Suppressor macrophage treated with lipopolysaccharide for 4 hours (primary cell): ENCODE measurements at regions not wholly inside any gene's neighbourhood (a gene's known extent, or its start where the extent isn't known, plus 50 kb on each side); places are given as distances from the start of the nearest gene placed in this dataset.
"Not testable (repeated sequence)": the region's sequence is repeated elsewhere in the genome, so short reads cannot be mapped to it uniquely, and the experiment has no call there.

ENCODE experiments used
- DNase-seq: peaks from one replicate; pipeline ENCODE4 v3.0.0-alpha.2; 2020

DNA sequence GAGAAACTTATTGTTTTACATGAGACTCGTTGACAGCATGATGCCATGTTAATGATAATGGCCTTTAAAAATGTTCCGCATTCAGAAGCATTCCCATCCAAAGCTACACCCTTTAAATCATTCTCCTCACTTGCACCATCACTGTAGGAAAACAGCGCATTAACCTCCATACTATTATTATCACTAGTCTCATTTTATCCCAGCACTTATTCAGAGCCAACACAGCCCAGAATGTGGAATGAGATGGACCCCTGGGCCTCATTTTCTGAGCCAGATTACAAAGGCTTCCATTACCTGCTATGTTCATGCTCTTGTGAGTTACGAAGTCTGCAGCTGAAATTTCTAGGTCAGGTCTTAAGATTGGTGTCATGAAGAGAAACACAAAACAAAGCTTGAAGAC is 159.4 kb downstream of the HS3ST3A1 start:
- no peak for DNase-seq

DNA sequence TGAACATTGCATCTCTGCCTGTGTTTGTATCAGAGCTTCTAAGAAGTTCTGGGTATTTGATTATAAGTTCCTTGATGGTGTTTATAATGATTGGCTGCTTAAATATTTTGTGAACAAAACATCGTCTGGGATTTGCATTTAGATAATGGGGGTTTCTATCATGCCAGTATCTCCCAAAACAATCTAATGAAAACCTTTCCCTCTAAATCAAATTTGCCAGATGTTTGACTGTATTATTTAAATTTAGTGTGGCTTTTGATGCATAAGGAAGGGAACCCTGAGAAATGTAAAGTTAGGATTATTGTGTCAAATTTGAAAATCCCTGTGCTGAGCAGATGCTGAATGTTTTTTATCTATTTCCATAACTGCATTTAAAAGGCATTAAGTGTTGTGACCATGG is 159.9 kb downstream of the HS3ST3A1 start:
- no peak for DNase-seq

DNA sequence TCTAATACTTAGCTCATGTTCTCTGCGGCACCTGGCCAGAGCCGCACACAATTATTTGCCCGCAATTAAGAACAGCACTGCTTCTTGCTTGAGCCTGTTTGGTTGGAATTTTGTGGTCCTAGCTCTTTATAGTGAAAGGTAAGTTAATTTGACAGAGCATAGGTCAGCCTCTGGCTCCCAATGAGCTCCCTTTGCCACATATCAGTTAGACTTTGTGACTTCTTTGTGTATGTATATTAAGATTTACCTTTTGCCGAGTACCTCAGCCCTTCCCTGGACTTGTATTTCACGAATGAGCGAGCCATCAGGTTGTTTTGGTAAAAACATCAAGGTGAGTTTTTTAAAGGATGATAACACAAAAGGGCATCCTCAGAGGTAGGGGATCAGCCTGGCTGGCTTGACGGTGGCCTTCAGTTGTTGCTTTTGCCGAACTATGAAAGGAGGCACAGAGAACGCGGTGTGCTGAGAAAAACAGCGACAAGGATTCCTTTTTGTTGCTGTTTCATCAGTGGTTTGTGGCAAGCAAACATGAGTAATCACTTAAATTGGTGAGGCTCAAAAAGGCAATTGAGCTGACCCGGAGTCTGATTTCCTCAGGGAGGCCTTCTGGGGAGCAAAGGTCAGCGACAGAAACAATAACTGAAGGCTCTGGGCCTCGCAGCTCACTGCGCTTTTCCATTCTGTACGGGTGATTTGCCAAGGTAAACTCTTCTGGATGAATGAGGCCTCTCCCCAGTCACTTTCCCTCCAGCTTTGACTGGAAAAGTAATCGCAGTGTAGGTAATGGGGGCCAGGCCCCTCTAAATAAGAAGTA is 163.6 kb downstream of the HS3ST3A1 start:
- DNase-seq: no peak

DNA sequence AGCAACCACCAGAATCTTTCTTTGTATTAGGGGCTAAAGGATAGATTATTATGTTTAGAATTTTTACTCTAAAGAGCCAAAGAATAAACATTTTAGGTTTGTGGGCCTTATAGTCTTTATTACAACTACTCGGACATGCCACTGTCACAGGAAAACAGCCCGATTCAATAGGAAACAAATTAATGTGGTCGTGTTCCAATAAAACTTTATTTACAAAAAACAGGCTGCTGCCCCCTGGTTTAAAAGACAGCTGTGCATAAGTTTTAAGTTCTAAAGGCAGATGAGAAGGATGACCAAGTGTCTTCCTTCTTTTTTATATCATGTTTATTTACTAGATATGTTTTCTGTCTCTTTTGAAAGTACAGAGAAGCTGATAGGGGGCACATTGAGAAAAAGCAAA is 166.5 kb downstream of the HS3ST3A1 start:
- DNase-seq: no peak

DNA sequence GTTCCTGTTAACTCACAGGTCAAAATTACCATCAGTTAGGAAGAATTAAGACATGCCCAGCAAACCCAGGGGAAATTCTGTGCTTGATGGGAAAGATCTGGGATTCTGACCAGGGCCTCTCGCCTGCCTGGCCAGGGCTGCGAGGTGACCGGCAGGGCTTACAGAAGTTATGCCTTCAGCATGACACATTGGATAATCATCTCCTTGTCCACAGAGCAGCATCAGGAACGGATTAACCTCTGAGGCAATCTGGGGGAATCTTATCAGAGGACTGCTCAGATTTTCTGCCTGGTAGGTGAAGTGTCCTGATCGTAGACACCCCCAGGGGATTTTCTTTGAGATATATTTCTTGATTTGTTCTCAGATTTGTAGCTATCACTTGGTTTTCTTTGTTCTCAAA is 172.5 kb downstream of the HS3ST3A1 start:
- DNase-seq: no peak

DNA sequence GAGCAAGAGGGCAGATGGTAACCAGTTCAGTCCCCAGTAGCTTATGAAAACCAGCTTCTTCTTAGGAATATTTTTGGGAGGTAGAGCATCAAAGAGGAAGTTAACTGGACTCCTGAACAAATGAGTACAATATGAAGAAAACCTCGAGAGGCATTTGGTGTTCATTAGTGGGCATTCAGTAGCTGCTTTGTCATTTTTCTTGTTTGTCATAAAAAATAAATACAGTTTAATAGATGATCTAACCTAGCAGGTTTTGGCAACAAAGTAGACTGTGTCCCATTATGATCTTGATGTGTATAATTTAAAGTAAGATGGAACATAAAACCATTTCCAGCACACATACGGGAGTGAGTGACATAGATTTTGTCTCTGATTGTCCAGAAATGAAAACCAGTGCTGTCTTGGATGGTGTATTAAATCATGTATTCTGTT is 173.1 kb downstream of the HS3ST3A1 start:
- no peak for DNase-seq

DNA sequence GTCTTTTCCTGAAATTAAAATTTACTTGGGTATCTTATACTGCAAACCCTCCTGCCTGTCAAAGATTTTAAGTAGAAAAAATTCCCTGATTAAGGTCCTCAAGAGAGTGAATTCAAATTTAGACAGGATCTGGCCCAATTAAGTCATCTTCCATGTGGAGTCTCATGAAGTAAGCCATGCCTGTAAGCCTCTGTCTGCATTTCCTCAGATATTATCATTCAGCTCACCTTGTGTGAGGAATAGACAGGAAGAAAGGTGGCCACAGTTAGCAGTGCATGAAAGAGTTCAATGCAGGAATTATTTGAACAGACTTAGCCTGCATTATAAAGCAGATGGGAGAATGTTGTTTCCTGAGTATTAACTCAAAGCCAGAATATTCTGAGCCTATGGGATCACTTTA is 174.7 kb downstream of the HS3ST3A1 start:
- DNase-seq: no peak

DNA sequence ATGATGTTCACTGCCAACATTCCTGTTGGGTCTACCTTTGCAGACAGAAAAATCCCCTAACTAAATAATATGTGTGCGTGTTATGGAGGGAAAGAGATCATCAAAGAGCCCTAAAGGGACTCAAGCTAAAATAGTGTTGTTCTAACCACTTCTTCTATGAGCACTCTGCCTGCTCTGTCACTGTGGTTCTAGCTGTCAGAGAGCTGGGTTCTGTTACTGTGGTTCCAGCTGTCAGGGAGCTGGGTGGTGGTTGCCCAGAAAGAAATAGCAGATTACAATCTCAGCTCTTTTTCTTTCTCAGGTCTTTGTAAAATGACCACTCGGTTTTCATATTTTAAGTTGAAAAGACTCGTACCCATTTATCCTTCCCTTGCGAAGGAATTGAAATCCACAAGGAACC is 176.3 kb downstream of the HS3ST3A1 start:
- DNase-seq: no peak

DNA sequence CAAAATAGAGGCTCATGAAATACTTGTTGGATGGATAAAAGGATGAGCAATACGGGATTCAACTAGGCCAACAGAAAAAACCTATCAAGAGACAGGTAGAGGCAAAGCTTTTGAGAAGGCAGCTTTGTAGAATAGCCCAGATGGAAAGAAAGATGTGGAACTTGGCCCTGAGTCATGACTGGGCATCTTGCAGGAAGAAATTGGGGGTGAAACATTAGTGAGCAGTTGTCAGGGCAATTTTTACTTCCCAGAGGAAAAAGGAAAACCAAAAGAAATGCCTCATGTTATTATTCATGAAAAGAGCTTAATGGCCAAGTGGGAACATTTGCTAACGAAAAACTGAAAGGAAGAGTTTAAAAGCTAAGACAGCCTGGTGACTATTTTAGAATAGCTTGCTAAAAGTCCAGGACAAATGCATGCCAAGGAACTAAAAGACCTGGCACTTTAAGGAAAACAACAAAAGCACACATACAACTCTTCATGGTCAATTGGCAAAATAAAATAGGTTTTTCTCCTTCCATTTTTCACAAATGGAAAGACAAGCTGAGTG is 180.1 kb downstream of the HS3ST3A1 start:
- no peak for DNase-seq

DNA sequence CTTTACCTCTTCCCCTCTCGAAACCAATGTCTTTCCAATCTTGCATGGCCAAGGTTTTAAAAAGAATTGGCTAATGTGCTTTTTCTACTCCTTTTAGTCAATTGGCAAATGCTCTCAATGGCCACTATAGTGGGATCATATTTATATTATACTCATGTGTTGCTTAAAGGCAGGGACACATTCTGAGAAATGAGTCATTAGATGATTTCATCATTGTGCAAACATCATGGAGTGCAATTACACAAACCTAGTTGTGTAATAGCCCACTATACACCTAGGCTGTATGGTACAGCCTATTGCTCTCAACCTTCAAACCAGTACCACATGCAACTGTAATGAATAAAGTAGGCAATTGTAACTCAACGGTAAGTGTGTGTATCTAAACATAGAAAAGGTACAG is 180.9 kb downstream of the HS3ST3A1 start:
- peak; percentile 61 for DNase-seq

DNA sequence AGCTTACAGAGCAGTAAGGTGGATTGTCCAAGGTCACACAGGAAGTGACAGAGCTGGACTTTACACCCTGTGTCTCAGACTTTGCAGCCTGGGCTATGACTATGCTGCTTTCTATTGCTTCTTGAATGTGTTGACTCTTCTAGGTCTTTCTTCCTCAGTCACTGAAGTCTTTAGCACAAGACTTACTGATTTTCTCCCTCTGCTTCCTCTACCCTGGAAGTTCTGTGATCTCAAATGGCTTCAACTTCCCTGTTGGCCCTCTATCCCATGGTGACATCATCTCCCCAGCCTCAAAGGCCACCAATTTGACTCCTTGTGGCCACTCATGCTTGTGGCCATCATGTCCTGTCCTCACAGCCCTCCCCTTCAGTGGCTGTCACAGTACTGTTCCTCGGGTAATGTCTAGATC is 181.3 kb downstream of the HS3ST3A1 start:
- peak; percentile 36 for DNase-seq

DNA sequence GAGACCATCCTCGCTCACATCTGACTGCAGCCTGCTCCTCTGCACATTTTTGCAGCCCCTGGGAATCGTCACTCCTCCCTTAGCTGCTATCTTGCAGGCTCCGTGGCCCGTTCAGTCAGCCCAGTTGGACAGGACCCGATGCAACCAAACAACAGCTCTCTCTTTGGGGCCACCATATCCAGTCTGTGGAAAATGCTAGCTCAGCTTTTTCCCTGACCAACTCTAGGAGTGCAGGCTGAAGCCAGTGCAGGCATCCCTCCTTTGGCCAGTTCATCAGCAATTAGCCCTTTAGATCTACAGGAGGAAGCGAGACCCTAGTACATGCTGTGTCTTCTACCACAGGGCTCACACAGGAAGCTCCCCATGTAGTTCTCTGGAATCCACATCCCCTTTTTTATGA is 182.1 kb downstream of the HS3ST3A1 start:
- no peak for DNase-seq

DNA sequence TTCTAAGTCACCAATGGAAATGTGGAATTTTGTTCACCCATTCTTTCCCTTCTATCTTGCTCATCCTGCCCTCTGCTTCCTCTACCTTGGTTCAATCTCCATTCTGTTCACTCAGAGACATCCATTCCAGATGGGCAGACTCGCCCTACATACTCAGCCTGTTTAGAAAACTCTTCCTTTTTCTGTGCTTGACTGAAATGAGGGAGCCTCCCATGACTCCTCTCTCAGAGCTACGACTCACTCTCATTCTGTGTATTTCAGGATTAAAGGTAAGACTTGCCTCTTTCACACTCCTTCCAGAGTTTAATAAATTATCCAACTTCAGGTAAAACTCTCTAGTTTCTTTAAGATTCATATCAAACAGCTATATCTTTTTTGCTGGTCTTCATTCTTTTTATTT is 182.8 kb downstream of the HS3ST3A1 start:
- DNase-seq: no peak

DNA sequence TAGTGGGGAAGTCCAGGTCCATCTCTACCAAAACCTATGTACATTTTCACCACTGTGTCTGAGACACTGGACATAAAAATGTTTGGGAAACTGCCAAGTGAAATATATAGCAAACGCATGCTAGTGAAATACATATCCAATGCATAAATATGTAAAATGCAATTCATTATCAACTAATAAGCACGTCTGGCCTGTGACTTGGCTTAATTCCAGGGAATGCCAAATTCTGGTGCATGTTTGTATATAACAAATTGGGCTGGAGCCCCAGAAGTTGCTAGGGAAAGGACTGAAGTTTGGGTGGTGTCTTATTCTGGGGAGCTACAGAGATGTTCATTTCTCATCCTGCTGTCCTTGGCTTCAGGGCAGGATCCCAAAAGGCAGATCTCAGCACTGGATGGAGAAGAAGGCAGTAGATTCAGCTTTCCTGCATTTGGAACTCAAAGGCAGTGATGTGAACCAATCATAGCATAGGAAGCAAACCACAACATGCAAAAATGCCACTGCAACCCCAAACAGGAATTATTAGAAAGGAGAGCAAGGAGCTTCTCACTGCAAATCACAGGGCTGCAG is 184.3 kb downstream of the HS3ST3A1 start:
- no peak for DNase-seq

DNA sequence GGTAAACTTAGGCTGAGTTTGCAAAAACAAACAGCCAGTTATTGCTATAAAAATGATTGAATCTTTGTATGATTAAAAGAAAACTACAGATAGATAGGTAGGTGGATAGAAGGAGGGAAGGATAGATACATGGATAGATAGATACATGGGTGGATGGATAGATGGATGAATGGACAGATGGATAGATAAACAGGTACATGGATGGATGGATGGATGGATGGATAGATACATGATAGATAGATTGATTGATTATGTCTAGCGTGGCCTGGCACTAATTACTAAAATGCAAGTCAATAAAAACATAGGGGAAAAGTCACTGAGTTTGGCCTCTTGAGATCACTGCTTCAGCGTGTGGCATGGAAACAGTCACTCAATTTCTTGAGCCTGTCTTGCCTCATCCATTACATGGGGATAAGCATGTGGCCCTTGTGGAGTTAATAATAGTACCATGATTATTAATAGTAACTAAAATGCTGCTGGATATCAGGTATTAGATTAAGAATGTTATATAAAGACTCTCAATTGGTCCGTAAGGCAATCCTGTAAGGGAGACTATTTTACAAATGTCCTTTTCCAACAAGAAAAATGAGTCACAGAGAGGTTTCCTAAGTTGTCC is 184.9 kb downstream of the HS3ST3A1 start:
- DNase-seq: no peak

DNA sequence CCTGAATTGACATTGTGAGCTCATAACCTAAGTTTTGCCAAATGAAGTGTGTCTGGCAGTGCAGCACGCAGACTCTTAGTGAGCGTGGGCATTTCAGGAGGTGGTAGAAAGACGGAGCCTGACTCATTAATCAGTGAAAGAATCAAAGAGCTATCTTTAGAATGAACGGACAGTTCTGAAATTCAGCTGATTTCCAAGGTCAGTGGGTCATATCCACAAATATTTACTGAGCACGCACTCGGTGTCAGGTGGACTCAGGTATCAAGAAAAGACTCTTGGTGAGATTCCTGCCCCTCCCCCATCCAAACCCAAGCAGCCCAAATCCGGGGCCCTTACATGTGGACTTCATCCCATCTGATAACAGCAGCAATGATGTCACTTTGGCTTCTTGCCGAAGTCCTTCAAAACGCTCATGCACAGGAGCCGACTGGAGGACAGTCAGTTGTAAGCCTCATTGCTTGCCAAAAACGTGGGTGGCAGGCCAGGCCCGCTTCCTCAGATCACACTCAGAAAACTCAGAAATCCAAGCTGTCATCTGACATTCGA is 185.8 kb downstream of the HS3ST3A1 start:
- DNase-seq: peak; percentile 32

DNA sequence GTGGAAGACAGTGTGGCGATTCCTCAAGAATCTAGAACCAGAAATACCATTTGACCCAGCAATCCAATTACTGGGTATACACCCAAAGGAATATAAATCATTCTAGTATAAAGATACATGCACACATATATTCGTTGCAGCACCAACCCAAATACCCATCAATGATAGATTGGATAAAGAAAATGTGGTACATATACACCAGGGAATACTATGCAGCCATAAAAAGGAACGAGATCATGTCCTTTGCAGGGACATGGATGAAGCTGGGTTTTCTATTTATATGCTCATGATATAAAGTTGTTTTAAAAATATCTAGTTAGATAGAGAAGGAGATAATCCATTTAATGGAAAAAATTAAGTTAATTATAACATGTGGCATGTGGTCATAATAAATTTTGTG is 186.5 kb downstream of the HS3ST3A1 start:
- not testable (repeated sequence) for DNase-seq

DNA sequence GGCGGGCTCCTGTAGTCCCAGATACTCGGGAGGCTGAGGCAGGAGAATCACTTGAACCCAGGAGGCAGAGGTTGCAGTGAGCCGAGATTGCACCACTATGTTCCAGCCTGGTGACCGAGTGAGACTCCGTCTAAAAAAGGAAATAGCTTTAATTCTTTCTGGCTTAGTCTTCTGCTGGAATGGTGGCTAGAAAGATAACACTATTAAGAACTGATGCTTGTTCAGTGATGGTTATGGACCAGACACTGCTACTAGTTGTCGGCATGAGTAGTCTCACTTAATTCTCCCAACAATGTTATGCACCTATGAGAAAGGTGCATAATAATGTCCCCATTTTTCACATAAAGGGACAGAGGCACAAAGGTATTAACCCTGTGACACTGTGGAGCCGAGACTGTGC is 188.7 kb downstream of the HS3ST3A1 start:
- DNase-seq: no peak

DNA sequence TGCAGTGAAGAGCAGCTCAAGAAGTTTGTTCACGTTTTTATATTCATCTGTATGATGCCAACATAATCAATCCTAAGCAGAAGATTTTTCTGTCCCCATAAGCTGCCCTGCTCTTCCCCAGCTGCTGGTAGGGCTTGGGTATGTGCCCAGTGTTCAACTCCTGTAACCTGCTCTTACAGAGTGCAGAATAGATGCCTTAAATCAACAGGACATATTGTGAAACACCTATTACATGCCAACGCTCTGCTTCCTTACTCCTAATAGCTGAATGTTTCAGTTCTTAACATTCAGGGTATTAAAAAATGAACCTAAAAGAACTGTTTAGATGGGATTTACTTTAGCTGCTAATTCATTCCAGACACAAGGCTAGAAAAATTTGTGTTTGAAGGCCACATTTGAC is 190.9 kb downstream of the HS3ST3A1 start:
- no peak for DNase-seq

DNA sequence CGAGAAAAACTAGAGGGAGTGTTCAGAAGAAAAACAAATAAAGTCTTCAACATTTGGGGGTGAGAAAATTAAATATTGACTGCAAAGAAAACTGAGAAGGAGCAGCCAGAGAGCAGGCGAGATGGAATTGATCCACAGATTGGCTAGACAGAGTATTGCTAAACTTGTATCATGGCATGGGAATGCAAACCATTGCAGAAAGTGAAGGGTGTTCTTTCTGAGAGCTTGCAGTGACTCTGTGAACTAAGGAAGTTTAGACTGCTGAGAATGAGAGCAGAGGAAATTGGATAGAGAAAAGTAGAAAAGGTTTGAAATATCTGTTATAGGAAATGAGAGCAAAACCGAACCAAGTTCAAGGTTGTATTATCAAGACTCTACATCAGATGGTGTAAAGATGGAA is 191.5 kb downstream of the HS3ST3A1 start:
- no peak for DNase-seq

DNA sequence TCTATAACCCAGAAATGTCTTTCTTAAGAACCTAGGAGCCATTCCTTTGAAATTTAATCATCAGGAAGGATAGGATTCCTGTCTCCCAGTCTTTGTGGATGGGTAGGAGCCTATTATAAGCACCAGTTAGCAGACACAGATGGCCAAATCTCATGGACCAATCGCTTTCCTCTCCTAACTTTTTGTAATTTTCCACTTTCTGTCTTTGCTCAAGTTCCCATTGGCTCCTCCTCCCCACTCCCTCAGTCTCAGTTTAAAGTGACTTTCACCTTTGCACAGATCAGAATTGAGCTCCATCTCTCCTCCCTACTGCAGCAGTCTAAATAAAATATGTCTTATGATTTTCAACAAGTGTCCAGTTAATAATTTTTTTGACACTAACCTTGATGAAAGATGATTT is 192.3 kb downstream of the HS3ST3A1 start:
- DNase-seq: no peak

DNA sequence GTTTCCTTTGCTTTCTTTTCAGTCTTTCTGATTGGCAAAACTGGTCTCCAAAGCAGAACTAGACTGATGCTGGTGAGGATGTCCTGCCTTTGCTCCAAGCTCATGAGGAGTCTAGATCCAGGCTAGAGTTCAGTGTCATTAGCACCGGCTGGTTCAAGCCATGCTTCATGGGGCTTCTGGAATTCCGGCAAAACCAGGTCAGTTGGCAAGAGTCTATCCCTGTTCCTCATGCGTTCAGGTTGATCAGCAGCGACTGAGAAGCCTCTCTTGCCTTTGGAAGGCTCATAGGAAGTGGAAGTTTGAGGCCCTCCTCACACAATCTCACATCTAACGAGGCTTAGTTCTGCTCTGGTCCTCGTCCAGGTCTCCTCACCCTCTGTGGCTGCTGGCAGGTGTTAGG is 194.3 kb downstream of the HS3ST3A1 start:
- DNase-seq: no peak

DNA sequence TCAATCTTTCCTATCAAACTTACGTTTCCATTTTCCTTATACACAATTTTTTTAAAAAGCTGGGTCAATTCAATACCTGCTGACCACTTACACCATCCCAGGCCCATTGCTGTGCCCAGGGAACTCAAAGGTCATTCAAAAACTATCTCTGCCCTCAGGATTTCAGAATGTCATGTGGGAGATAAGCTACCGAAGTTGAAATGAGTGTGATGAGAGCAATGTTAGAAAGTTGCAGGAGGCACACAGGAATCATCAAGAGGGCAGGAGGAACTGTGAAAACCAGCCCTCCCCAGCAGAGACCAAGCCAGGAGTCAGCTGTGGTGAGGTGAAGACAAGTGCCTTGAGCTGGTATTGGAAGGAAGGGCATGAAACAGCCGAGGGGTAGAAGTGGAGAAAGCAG is 195.9 kb downstream of the HS3ST3A1 start:
- DNase-seq: no peak

DNA sequence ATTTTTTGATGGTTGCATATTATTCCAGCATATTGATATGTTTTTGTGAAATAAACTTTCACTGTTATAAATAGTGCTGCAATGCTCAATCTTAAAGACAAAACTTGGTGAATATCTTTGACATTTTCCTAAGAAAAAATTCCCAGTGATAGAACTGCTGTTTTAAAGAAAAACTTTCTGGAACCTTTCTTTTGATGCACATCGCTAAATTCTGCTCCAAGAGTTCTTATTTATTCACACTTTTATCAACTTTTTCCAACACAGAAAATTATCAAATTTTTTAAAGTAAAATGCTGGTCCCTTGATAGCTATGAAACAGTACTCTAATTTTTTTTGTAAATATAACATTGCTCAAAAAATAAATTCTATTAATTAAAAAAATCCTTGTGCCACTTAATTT is 196.6 kb downstream of the HS3ST3A1 start:
- no peak for DNase-seq
